Upper lobe of left lung (tissue), 6 donors: ENCODE measurements at regions not wholly inside any gene's neighbourhood (a gene's known extent, or its start where the extent isn't known, plus 50 kb on each side); places are given as distances from the start of the nearest gene placed in this dataset.

Experiments used
- ATAC-seq, 2 donors: fragments of 200-7000 bp; cut with Tn5 transposase; one replicate each; pipeline ENCODE4 v1.9.1; 2022; ENCODE audit warnings: mild to moderate bottlenecking in 2 of 2, moderate library complexity in 2 of 2; ENCODE audit not compliant: low FRiP score in 2 of 2
- DNase-seq, 2 donors: peaks; one replicate each; pipeline ENCODE4 v3.0.0-alpha.2; 2019 to 2020
- H3K27ac ChIP-seq, 4 donors: fragments of 200-600 bp; sonication (generic); one replicate each; pipeline ENCODE4 v1.5.1; 2016 to 2019
- H3K27me3 ChIP-seq, 4 donors: fragments of 200-600 bp; sonication (generic); one replicate each; pipeline ENCODE4 v1.5.1; 2017 to 2019
- H3K36me3 ChIP-seq, 4 donors: fragments of 200-600 bp; sonication (generic); one replicate each; pipeline ENCODE4 v1.5.1; 2016 to 2019
- H3K4me1 ChIP-seq, 4 donors: fragments of 200-600 bp; sonication (generic); one replicate each; pipeline ENCODE4 v1.5.1; 2018 to 2019
- H3K4me3 ChIP-seq, 4 donors: fragments of 200-600 bp; sonication (generic); one replicate each; pipeline ENCODE4 v1.5.1; 2017 to 2019; ENCODE audit warnings: mild to moderate bottlenecking in 2 of 4, moderate library complexity in 1 of 4
- H3K9me3 ChIP-seq, 4 donors: fragments of 200-600 bp; sonication (generic); one replicate each; pipeline ENCODE4 v1.5.1; 2018 to 2019
- EP300 ChIP-seq, 4 donors: sonication (generic); formaldehyde crosslinking; IDR thresholded peaks; one replicate each; pipeline ENCODE4 v1.5.1; 2017; ENCODE audit warnings: antibody characterized with exemption in 4 of 4, control low read depth in 2 of 4
- POLR2A ChIP-seq, 4 donors: fragments of 450-650 bp; IDR thresholded peaks; one replicate each; pipeline ENCODE4 v1.5.1; 2016 to 2017; ENCODE audit warnings: antibody characterized with exemption in 4 of 4, mild to moderate bottlenecking in 2 of 4
- POLR2AphosphoS5 ChIP-seq, 2 donors: sonication (generic); formaldehyde crosslinking; IDR thresholded peaks; one replicate each; pipeline ENCODE4 v1.5.1; 2017; ENCODE audit warnings: antibody characterized with exemption in 2 of 2
- WGBS, 2 donors: methylation state at CpG; one replicate each; pipeline ENCODE4 v1.1.5; 2017 to 2018; 5-methylcytosine and 5-hydroxymethylcytosine counted together
- TF ChIP-seq, protein P1 (sequence below), 6 experiments: fragments of 450-650 bp in 4 of 6; fragments of 200-600 bp in 2 of 6; sonication (generic) in 2 of 6; IDR thresholded peaks; one replicate each; pipeline ENCODE4 v1.5.1; 2016 to 2019; ENCODE audit warnings: antibody characterized with exemption in 6 of 6
- donor health status: DM: no; HTN: no; CAD: no; lungs with moderate emphysema.
- donor health status: DM: no; HTN: yes; CAD: no; lungs with severe emphysema.

DNA sequence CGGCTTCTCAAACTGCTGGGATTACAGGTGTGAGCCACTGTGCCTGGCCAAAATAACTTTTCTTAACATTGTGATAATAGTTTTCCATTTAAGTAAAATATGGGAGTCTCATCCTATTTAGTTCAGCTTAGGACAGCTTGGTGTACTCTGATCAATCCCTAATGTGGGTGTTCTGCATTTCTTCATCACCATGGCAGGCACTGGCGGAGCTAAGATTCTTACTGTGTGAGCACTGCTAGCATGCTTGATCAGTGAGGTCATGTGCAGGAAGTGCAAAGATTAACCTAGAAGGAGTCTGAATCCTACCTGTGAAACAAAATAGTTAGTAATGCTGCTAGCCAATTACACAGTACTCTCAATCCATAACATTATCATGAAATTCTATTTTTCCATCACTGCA, 1684.2 kb upstream of the SLC10A2 start:
- 94 to 97% methylated on average over 2 of the region's 2 CpGs for WGBS, 2 donors
- H3K27me3 ChIP-seq: no peaks in the 10 kb centered on the region
- H3K9me3 ChIP-seq: no peaks in the 10 kb centered on the region
- ATAC-seq: no peak
- no peak overlapping the region for H3K4me3 ChIP-seq
- H3K27ac ChIP-seq: no peak overlapping the region
- no peaks in the 10 kb centered on the region for H3K4me1 ChIP-seq
- TF ChIP-seq EP300 (IDR thresholded peaks at IDR 0.05): no peak
- TF ChIP-seq, protein P1, sequence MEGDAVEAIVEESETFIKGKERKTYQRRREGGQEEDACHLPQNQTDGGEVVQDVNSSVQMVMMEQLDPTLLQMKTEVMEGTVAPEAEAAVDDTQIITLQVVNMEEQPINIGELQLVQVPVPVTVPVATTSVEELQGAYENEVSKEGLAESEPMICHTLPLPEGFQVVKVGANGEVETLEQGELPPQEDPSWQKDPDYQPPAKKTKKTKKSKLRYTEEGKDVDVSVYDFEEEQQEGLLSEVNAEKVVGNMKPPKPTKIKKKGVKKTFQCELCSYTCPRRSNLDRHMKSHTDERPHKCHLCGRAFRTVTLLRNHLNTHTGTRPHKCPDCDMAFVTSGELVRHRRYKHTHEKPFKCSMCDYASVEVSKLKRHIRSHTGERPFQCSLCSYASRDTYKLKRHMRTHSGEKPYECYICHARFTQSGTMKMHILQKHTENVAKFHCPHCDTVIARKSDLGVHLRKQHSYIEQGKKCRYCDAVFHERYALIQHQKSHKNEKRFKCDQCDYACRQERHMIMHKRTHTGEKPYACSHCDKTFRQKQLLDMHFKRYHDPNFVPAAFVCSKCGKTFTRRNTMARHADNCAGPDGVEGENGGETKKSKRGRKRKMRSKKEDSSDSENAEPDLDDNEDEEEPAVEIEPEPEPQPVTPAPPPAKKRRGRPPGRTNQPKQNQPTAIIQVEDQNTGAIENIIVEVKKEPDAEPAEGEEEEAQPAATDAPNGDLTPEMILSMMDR (IDR thresholded peaks at IDR 0.05): no peak
- no peak for TF ChIP-seq POLR2AphosphoS5 (IDR thresholded peaks at IDR 0.05)
- no peak for TF ChIP-seq POLR2A (IDR thresholded peaks at IDR 0.05)
- DNase-seq: no peak
- no peaks in the 10 kb centered on the region for H3K36me3 ChIP-seq

DNA sequence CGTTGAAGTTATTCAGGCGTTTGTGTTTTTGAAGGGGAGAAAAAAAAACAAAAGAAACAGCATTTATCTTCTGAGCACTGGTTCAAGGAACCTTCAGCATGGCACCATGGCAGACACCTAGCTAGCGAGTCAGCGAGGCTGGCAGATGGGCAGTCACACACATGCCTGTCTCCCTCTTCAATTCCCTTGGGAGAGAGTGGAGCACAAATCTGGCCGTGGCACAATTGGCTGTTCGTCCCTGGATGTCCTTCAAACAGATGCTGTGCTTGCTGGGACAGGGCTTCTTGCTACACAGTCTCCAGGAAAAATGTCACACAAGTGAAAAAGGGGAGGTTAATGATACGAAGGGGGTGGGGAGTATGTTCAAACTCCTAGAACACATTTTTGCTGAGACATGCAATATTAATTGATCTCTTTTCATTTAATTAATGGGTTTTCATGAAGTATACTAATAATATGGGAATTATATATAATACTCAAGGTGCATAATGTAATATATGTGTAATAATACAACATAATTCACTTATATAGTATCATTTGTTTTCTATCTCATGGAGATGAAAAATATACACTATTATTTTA, 1674.5 kb upstream of the SLC10A2 start:
- H3K9me3 ChIP-seq: no peaks in the 10 kb centered on the region
- H3K36me3 ChIP-seq: no peaks in the 10 kb centered on the region
- no peaks in the 10 kb centered on the region for H3K27me3 ChIP-seq
- no peak for ATAC-seq
- no peaks in the 10 kb centered on the region for H3K4me1 ChIP-seq
- H3K27ac ChIP-seq: no peak overlapping the region
- WGBS, 2 donors: 78 to 87% methylated on average over 7 of the region's 7 CpGs
- no peak for DNase-seq
- TF ChIP-seq EP300 (IDR thresholded peaks at IDR 0.05) (no peak), POLR2AphosphoS5 (IDR thresholded peaks at IDR 0.05) (no peak), POLR2A (IDR thresholded peaks at IDR 0.05) (no peak)
- TF ChIP-seq, protein P1 (IDR thresholded peaks at IDR 0.05): no peak
- no peak overlapping the region for H3K4me3 ChIP-seq

GRCh38 chr13:104737713-104738112, 1671.5 kb upstream of the SLC10A2 start:
- WGBS, 2 donors: 84 to 88% methylated on average over 6 of the region's 6 CpGs
- H3K4me3 ChIP-seq: no peak overlapping the region
- no peak for DNase-seq

DNA sequence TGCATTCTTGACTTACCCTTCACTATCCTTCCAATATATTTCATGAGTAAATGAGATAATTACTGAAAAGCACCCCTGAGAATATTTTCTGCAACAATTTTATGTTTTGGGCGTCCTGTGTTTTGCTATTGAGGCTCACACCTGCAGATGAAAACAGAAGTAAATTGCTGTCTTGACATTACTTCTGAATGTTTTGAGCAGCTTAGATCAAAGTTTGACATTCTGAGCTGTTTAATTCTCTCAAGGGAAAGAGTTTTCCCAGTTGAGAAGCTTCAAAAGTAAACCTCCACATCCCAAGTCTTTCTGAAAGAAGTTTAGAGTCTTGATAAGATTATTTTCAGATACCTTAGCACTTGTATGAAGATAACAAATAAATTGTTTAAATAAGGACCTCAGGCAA, 1667.2 kb upstream of the SLC10A2 start:
- DNase-seq (no peak), ATAC-seq (no peak)
- Histone ChIP-seq H3K27me3 (no peaks in the 10 kb centered on the region), H3K4me1 (no peaks in the 10 kb centered on the region), H3K4me3 (no peak overlapping the region), H3K36me3 (no peaks in the 10 kb centered on the region), H3K9me3 (no peaks in the 10 kb centered on the region), H3K27ac (no peak overlapping the region)
- WGBS, 2 donors: 76 to 78% methylated on average over 1 of the region's 1 CpG
- TF ChIP-seq POLR2A (IDR thresholded peaks at IDR 0.05) (no peak), EP300 (IDR thresholded peaks at IDR 0.05) (no peak), POLR2AphosphoS5 (IDR thresholded peaks at IDR 0.05) (no peak)
- TF ChIP-seq, protein P1 (IDR thresholded peaks at IDR 0.05): no peak

More at GRCh38 chr13:104737713-104738112, 1671.5 kb upstream of the SLC10A2 start:
- Histone ChIP-seq H3K27me3 (no peaks in the 10 kb centered on the region), H3K9me3 (no peaks in the 10 kb centered on the region), H3K36me3 (no peaks in the 10 kb centered on the region), H3K4me1 (no peaks in the 10 kb centered on the region), H3K27ac (no peak overlapping the region)
- ATAC-seq: no peak
- TF ChIP-seq POLR2A (IDR thresholded peaks at IDR 0.05): no peak
- TF ChIP-seq EP300 (IDR thresholded peaks at IDR 0.05): no peak
- TF ChIP-seq, protein P1 (IDR thresholded peaks at IDR 0.05): no peak
- TF ChIP-seq POLR2AphosphoS5 (IDR thresholded peaks at IDR 0.05): no peak

- ATAC-seq (no peak), DNase-seq (no peak)
- Histone ChIP-seq H3K36me3 (no peaks in the 10 kb centered on the region), H3K9me3 (no peaks in the 10 kb centered on the region), H3K4me1 (no peaks in the 10 kb centered on the region), H3K4me3 (no peak overlapping the region), H3K27ac (no peak overlapping the region), H3K27me3 (no peaks in the 10 kb centered on the region)
- no peak for TF ChIP-seq POLR2A (IDR thresholded peaks at IDR 0.05)
- no peak for TF ChIP-seq EP300 (IDR thresholded peaks at IDR 0.05)
- TF ChIP-seq POLR2AphosphoS5 (IDR thresholded peaks at IDR 0.05): no peak
- TF ChIP-seq, protein P1 (IDR thresholded peaks at IDR 0.05): no peak
These were observed 1648.9 kb upstream of the SLC10A2 start for GRCh38 chr13:104715111-104715510.
